MCF 10A (cell line): ENCODE measurements at regions not wholly inside any gene's neighbourhood (a gene's known extent, or its start where the extent isn't known, plus 50 kb on each side); places are given as distances from the start of the nearest gene placed in this dataset.

ENCODE experiments used
- BruUV-seq: library from RNA; stranded (reverse); fragments of 400-500 nt; replicated peaks from 2 replicates; lab custom pipeline; 2021; lab: Mats Ljungman, UMichigan
- CTCF ChIA-PET: fragments of 300-600 bp; sonication (Branson Sonifier 250); formaldehyde crosslinking; extraction: SDS; loops from one replicate; lab custom pipeline; 2021; ENCODE audit warnings: antibody characterized with exemption, inconsistent platforms; lab: Yijun Ruan, JAX
- POLR2A ChIA-PET: fragments of 300-600, 350-650 bp; sonication (Branson Sonifier 250); formaldehyde crosslinking; extraction: SDS; loops from one replicate; lab custom pipeline; 2020; ENCODE audit warnings: antibody characterized with exemption, inconsistent platforms; lab: Yijun Ruan, JAX
- DNase-seq: peaks from one replicate; pipeline ENCODE4 v3.0.0-alpha.2; 2018; ENCODE audit not compliant: unreplicated experiment
- H3K27ac Mint-ChIP-seq: one replicate; pipeline ENCODE4 v1.8.0; 2022; ENCODE audit warnings: mild to moderate bottlenecking, low read depth, mixed read lengths; ENCODE audit not compliant: unreplicated experiment
- H3K27me3 Mint-ChIP-seq: one replicate; pipeline ENCODE4 v1.8.0; 2022; ENCODE audit warnings: mixed read lengths; ENCODE audit not compliant: insufficient read depth, unreplicated experiment
- H3K36me3 Mint-ChIP-seq: one replicate; pipeline ENCODE4 v1.8.0; 2022; ENCODE audit warnings: mild to moderate bottlenecking, moderate library complexity, mixed read lengths; ENCODE audit not compliant: insufficient read depth, unreplicated experiment
- H3K4me1 Mint-ChIP-seq: one replicate; pipeline ENCODE4 v1.8.0; 2022; ENCODE audit warnings: mixed read lengths; ENCODE audit not compliant: insufficient read depth, unreplicated experiment
- H3K4me3 Mint-ChIP-seq: one replicate; pipeline ENCODE4 v1.8.0; 2022; ENCODE audit warnings: mild to moderate bottlenecking, moderate library complexity, mixed read lengths; ENCODE audit not compliant: unreplicated experiment
- H3K9me3 Mint-ChIP-seq: one replicate; pipeline ENCODE4 v1.8.0; 2022; ENCODE audit warnings: mixed read lengths; ENCODE audit not compliant: unreplicated experiment
- CTCF ChIP-seq: fragments of 200-600 bp; IDR thresholded peaks from one replicate; pipeline ENCODE4 v1.8.0; 2022; ENCODE audit warnings: antibody characterized with exemption, mild to moderate bottlenecking; ENCODE audit not compliant: unreplicated experiment
- intact Hi-C: fragments of 100-400 bp; cut with micrococcal nuclease; formaldehyde crosslinking; loops from 2 replicates; pipeline ENCODE4 v1.14.1; 2022

- POLR2A ChIA-PET: interaction anchor here (0.6 kb wide), 1 partner anchor 585 kb away, joined by 3 read pairs; no protein-coding TSS in a partner anchor
- no peak overlapping the region for H3K4me3 Mint-ChIP-seq
- no peak for TF ChIP-seq CTCF
- H3K36me3 Mint-ChIP-seq: no peaks in the 10 kb centered on the region
- H3K4me1 Mint-ChIP-seq: peaks cover 17% of the 10 kb centered on the region
- no TSS peak for BruUV-seq
- no peaks in the 10 kb centered on the region for H3K27me3 Mint-ChIP-seq
- H3K9me3 Mint-ChIP-seq: no peaks in the 10 kb centered on the region
- no peak overlapping the region for H3K27ac Mint-ChIP-seq
- intact Hi-C loops: no loop called here
- CTCF ChIA-PET: interaction anchor here (1.2 kb wide), 1 partner anchor 11 kb away, joined by 3 read pairs; no protein-coding TSS in a partner anchor
- no peak for DNase-seq
Measured at GRCh38 chr1:82507011-82507410, 706.3 kb downstream of the ADGRL2 start.

- H3K9me3 Mint-ChIP-seq: no peaks in the 10 kb centered on the region
- H3K36me3 Mint-ChIP-seq: no peaks in the 10 kb centered on the region
- H3K27ac Mint-ChIP-seq: no peak overlapping the region
- peak overlapping the region; percentile 3 for H3K4me3 Mint-ChIP-seq
- TF ChIP-seq CTCF: no peak
- ChIA-PET POLR2A (interaction anchor here (1.0 kb wide), 1 partner anchor 10 kb away, joined by 5 read pairs; no protein-coding TSS in a partner anchor), CTCF (no interaction called here)
- BruUV-seq: no TSS peak
- no peaks in the 10 kb centered on the region for H3K27me3 Mint-ChIP-seq
- DNase-seq: peak; percentile 74
- intact Hi-C loops: no loop called here
- H3K4me1 Mint-ChIP-seq: peaks cover 17% of the 10 kb centered on the region
Measured at GRCh38 chr1:82503822-82504221, 703.1 kb downstream of the ADGRL2 start.

- POLR2A ChIA-PET: interaction anchor here (0.6 kb wide), 1 partner anchor 359 kb away, joined by 3 read pairs; no protein-coding TSS in a partner anchor
- Mint-ChIP-seq H3K4me1 (peaks cover 7% of the 10 kb centered on the region), H3K27me3 (no peaks in the 10 kb centered on the region), H3K36me3 (no peaks in the 10 kb centered on the region), H3K27ac (no peak overlapping the region), H3K4me3 (no peak overlapping the region), H3K9me3 (peaks cover 18% of the 10 kb centered on the region)
- no peak for DNase-seq
- no peak for TF ChIP-seq CTCF
- intact Hi-C loops: no loop called here
- BruUV-seq: no TSS peak
- CTCF ChIA-PET: no interaction called here
Measured at GRCh38 chr1:82499022-82499421, 698.3 kb downstream of the ADGRL2 start.

- ChIA-PET CTCF (no interaction called here), POLR2A (interaction anchor here (0.6 to 0.9 kb wide), 2 partner anchors 9 to 335 kb away, joined by 3 to 5 read pairs; no protein-coding TSS in a partner anchor)
- Mint-ChIP-seq H3K4me3 (no peak overlapping the region), H3K36me3 (no peaks in the 10 kb centered on the region), H3K27ac (no peak overlapping the region), H3K9me3 (peaks cover 21% of the 10 kb centered on the region), H3K27me3 (no peaks in the 10 kb centered on the region), H3K4me1 (no peaks in the 10 kb centered on the region)
- TF ChIP-seq CTCF: no peak
- no TSS peak for BruUV-seq
- intact Hi-C loops: no loop called here
- DNase-seq: no peak
Measured at GRCh38 chr1:82494117-82494516, 693.4 kb downstream of the ADGRL2 start.
